ENCODE measurements at regions not wholly inside any gene's neighbourhood (a gene's known extent, or its start where the extent isn't known, plus 50 kb on each side); places are given as distances from the start of the nearest gene placed in this dataset.
A peak's percentile ranks its signal among the peaks of the same experiment; 100 is the strongest.

GRCh38 chr1:79264975-79265818, 258.7 kb upstream of the ADGRL4 start:
- no peaks in the 10 kb centered on the region for H3K9me3 ChIP-seq
- no peak for DNase-seq
- no peaks in the 10 kb centered on the region for H3K36me3 ChIP-seq
- H3K4me3 ChIP-seq, result no peak overlapping the region
- H3K27ac ChIP-seq, result no peak overlapping the region
- TF ChIP-seq, protein P1, sequence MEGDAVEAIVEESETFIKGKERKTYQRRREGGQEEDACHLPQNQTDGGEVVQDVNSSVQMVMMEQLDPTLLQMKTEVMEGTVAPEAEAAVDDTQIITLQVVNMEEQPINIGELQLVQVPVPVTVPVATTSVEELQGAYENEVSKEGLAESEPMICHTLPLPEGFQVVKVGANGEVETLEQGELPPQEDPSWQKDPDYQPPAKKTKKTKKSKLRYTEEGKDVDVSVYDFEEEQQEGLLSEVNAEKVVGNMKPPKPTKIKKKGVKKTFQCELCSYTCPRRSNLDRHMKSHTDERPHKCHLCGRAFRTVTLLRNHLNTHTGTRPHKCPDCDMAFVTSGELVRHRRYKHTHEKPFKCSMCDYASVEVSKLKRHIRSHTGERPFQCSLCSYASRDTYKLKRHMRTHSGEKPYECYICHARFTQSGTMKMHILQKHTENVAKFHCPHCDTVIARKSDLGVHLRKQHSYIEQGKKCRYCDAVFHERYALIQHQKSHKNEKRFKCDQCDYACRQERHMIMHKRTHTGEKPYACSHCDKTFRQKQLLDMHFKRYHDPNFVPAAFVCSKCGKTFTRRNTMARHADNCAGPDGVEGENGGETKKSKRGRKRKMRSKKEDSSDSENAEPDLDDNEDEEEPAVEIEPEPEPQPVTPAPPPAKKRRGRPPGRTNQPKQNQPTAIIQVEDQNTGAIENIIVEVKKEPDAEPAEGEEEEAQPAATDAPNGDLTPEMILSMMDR (IDR thresholded peaks at IDR 0.05), result no peak
- TF ChIP-seq POLR2A (IDR thresholded peaks at IDR 0.05), result no peak
- no peaks in the 10 kb centered on the region for H3K27me3 ChIP-seq
- no peaks in the 10 kb centered on the region for H3K4me1 ChIP-seq

GRCh38 chr1:79264285-79264684, 257.8 kb upstream of the ADGRL4 start:
- DNase-seq, result no peak
- H3K27ac ChIP-seq, result no peak overlapping the region
- no peaks in the 10 kb centered on the region for H3K36me3 ChIP-seq
- no peak overlapping the region for H3K4me3 ChIP-seq
- TF ChIP-seq, protein P1 (IDR thresholded peaks at IDR 0.05), result no peak
- TF ChIP-seq POLR2A (IDR thresholded peaks at IDR 0.05), result no peak
- H3K27me3 ChIP-seq, result no peaks in the 10 kb centered on the region
- H3K9me3 ChIP-seq, result no peaks in the 10 kb centered on the region
- H3K4me1 ChIP-seq, result no peaks in the 10 kb centered on the region

DNA sequence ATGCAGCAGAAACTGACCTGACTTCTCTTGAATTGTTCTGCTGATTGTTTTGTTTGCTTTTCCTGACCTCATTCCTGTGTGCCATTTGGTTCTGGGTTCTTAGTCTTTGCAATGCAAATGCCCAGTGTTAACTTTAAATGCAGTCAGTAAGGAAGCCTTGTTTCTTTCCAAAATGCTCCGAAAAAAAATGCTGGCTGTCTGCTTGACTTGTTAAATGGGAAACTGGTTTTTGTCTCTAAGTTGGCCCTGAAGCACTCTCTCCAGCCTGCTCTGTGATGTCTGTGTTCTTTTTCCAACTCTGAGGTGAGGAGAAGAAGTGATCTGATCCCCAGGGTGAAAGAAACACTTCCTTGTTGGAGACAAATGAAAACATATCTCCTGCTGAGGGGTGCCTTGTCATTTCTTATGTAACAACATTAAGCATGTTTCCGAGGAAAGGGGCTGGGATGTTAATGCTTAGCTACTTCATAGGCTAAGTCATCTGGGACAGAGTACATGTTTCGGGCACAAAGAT, 256.3 kb upstream of the ADGRL4 start:
- Histone ChIP-seq H3K27ac (no peak overlapping the region), H3K4me1 (no peaks in the 10 kb centered on the region), H3K27me3 (no peaks in the 10 kb centered on the region), H3K9me3 (no peaks in the 10 kb centered on the region), H3K36me3 (no peaks in the 10 kb centered on the region), H3K4me3 (no peak overlapping the region)
- TF ChIP-seq, protein P1 (IDR thresholded peaks at IDR 0.05), result no peak
- TF ChIP-seq POLR2A (IDR thresholded peaks at IDR 0.05), result no peak
- no peak for DNase-seq

GRCh38 chr1:79259390-79260336, 253.1 kb upstream of the ADGRL4 start:
- H3K27me3 ChIP-seq, result no peaks in the 10 kb centered on the region
- TF ChIP-seq, protein P1 (IDR thresholded peaks at IDR 0.05), result peak in 1 of 6 experiments; percentile 8
- no peak for TF ChIP-seq POLR2A (IDR thresholded peaks at IDR 0.05)
- H3K36me3 ChIP-seq, result no peaks in the 10 kb centered on the region
- no peak for DNase-seq
- H3K27ac ChIP-seq, result no peak overlapping the region
- no peaks in the 10 kb centered on the region for H3K9me3 ChIP-seq
- H3K4me3 ChIP-seq, result no peak overlapping the region
- no peaks in the 10 kb centered on the region for H3K4me1 ChIP-seq

DNA sequence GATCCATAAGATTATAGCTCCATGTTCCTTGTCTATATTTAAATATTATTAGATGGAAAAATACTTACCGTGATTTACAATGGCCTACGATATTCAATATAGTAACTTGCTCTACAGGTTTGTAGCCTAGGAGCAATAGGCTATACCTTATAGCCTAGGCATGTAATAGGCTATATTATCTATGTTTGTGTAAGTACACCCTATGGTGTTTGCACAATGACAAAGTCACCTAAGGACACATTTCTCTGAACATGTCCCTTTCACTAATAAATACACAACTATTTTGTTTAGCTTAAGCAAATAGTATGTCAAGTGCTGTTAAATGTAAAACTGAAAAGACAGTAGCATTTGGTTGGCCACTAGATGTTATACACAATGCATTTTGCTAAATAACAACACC, 248.9 kb upstream of the ADGRL4 start:
- no peaks in the 10 kb centered on the region for H3K27me3 ChIP-seq
- DNase-seq, result no peak
- no peak for TF ChIP-seq POLR2A (IDR thresholded peaks at IDR 0.05)
- TF ChIP-seq, protein P1 (IDR thresholded peaks at IDR 0.05), result no peak
- no peaks in the 10 kb centered on the region for H3K9me3 ChIP-seq
- no peak overlapping the region for H3K27ac ChIP-seq
- H3K4me1 ChIP-seq, result no peaks in the 10 kb centered on the region
- H3K4me3 ChIP-seq, result no peak overlapping the region
- H3K36me3 ChIP-seq, result no peaks in the 10 kb centered on the region
